SH-SY5Y (cell line): ENCODE measurements at regions not wholly inside any gene's neighbourhood (a gene's known extent, or its start where the extent isn't known, plus 50 kb on each side); places are given as distances from the start of the nearest gene placed in this dataset.

Experiments
- GATA2 ChIP-seq: IDR thresholded peaks from 2 replicates; pipeline ENCODE4 v1.6.1; 2011; ENCODE audit warnings: mild to moderate bottlenecking, low read depth, low read length
- GATA3 ChIP-seq: IDR thresholded peaks from 2 replicates; pipeline ENCODE4 v1.6.1; 2011; ENCODE audit warnings: low read depth, mild to moderate bottlenecking, low read length, moderate library complexity

GRCh38 chr3:150062492-150062891 lies 91.8 kb upstream of the PFN2 start:
- TF ChIP-seq GATA2 (no peak), GATA3 (no peak)

- TF ChIP-seq GATA3 = no peak
Measured at GRCh38 chr3:150061288-150062024, 90.8 kb upstream of the PFN2 start.

- TF ChIP-seq GATA2 = no peak
- no peak for TF ChIP-seq GATA3
Measured at GRCh38 chr3:150059729-150060128, 89.0 kb upstream of the PFN2 start.

- TF ChIP-seq GATA2 (no peak), GATA3 (no peak)
Measured at GRCh38 chr3:150059241-150059640, 88.5 kb upstream of the PFN2 start.

GRCh38 chr3:150057227-150057626 lies 86.5 kb upstream of the PFN2 start:
- TF ChIP-seq GATA2 (no peak), GATA3 (no peak)

- no peak for TF ChIP-seq GATA3
- TF ChIP-seq GATA2 = no peak
Measured at GRCh38 chr3:150055332-150055731, 84.6 kb upstream of the PFN2 start.

- TF ChIP-seq GATA3 = no peak
- TF ChIP-seq GATA2 = no peak
Measured at GRCh38 chr3:150054635-150055034, 83.9 kb upstream of the PFN2 start.

- TF ChIP-seq GATA3 (no peak), GATA2 (no peak)
Measured at GRCh38 chr3:150050510-150050909, 79.8 kb upstream of the PFN2 start.

- TF ChIP-seq GATA2 (no peak), GATA3 (no peak)
Measured at GRCh38 chr3:150049317-150049716, 78.6 kb upstream of the PFN2 start.

- TF ChIP-seq GATA2 = no peak
- TF ChIP-seq GATA3 = no peak
Measured at GRCh38 chr3:150041877-150042276, 71.2 kb upstream of the PFN2 start.

- no peak for TF ChIP-seq GATA3
- TF ChIP-seq GATA2 = no peak
Measured at GRCh38 chr3:150040097-150040496, 69.4 kb upstream of the PFN2 start.

- TF ChIP-seq GATA3 (no peak), GATA2 (no peak)
Measured at GRCh38 chr3:150038830-150039229, 68.1 kb upstream of the PFN2 start.

GRCh38 chr3:150036780-150037179 lies 66.1 kb upstream of the PFN2 start:
- no peak for TF ChIP-seq GATA2
- TF ChIP-seq GATA3 = no peak

- no peak for TF ChIP-seq GATA3
Measured at GRCh38 chr3:150035910-150036612, 65.4 kb upstream of the PFN2 start.

- TF ChIP-seq GATA3 (no peak), GATA2 (no peak)
Measured at GRCh38 chr3:150035301-150035779, 64.6 kb upstream of the PFN2 start.
